OCI-LY7 (cell line): ENCODE measurements at regions not wholly inside any gene's neighbourhood (a gene's known extent, or its start where the extent isn't known, plus 50 kb on each side); places are given as distances from the start of the nearest gene placed in this dataset.
"Not testable (repeated sequence)": the region's sequence is repeated elsewhere in the genome, so short reads cannot be mapped to it uniquely, and the experiment has no call there.

Experiments
- BruUV-seq: library from RNA; stranded (reverse); fragments of 400-500 nt; replicated peaks from 2 replicates; lab custom pipeline; 2021; lab: Mats Ljungman, UMichigan
- CTCF ChIA-PET: fragments of 300-600 bp; sonication (Branson Sonifier 250); formaldehyde crosslinking; loops from one replicate; lab custom pipeline; 2022; ENCODE audit warnings: antibody characterized with exemption; ENCODE audit not compliant: unreplicated experiment; lab: Charles Lee
- POLR2A ChIA-PET: fragments of 300-600 bp; sonication (Branson Sonifier 250); formaldehyde crosslinking; loops from one replicate; lab custom pipeline; 2022; ENCODE audit warnings: antibody characterized with exemption; lab: Charles Lee
- DNase-seq: peaks from one replicate; pipeline ENCODE4 v3.0.0-alpha.2; 2015; ENCODE audit warnings: low spot score
- H2AFZ ChIP-seq: fragments of 200-600 bp; sonication (generic), shearing (Covaris generic); 2 replicates; pipeline ENCODE4 v1.6.1; 2014; ENCODE audit warnings: mild to moderate bottlenecking, antibody characterized with exemption, low read length, moderate library complexity
- H3K27ac ChIP-seq: fragments of 200-600 bp; sonication (generic); 2 replicates; pipeline ENCODE4 v1.5.1; 2014; ENCODE audit warnings: mixed run types, low read depth, mild to moderate bottlenecking, moderate library complexity, low read length, inconsistent platforms; ENCODE audit not compliant: poor library complexity, severe bottlenecking
- H3K36me3 ChIP-seq: fragments of 200-600 bp; sonication (generic); 2 replicates; pipeline ENCODE4 v1.6.1; 2014; ENCODE audit warnings: mild to moderate bottlenecking, antibody characterized with exemption, low read length, moderate library complexity, mixed read lengths; ENCODE audit not compliant: insufficient read depth
- H3K4me1 ChIP-seq: fragments of 200-600 bp; sonication (generic); 2 replicates; pipeline ENCODE4 v1.5.1; 2014; ENCODE audit warnings: mild to moderate bottlenecking, low read length; ENCODE audit not compliant: insufficient read depth, poor library complexity, severe bottlenecking
- H3K4me2 ChIP-seq: fragments of 200-600 bp; sonication (generic); 2 replicates; pipeline ENCODE4 v1.6.1; 2014; ENCODE audit warnings: mild to moderate bottlenecking, low read length
- H3K4me3 ChIP-seq: fragments of 200-600 bp; sonication (generic); 2 replicates; pipeline ENCODE4 v1.5.1; 2014; ENCODE audit warnings: mild to moderate bottlenecking, low read depth, low read length; ENCODE audit not compliant: poor library complexity, severe bottlenecking
- H3K79me2 ChIP-seq: fragments of 200-600 bp; sonication (generic); 2 replicates; pipeline ENCODE4 v1.6.1; 2016; ENCODE audit warnings: low read depth, mild to moderate bottlenecking, low read length, moderate library complexity, mixed read lengths; ENCODE audit not compliant: insufficient read depth
- H3K9me2 ChIP-seq: fragments of 200-600 bp; sonication (generic); 2 replicates; pipeline ENCODE4 v1.6.1; 2016; ENCODE audit warnings: mild to moderate bottlenecking, low read length, mixed read lengths; ENCODE audit not compliant: insufficient read depth
- H3K9me3 ChIP-seq: fragments of 200-600 bp; sonication (generic); 2 replicates; pipeline ENCODE4 v1.6.1; 2014; ENCODE audit warnings: mild to moderate bottlenecking, mixed run types, low read length, mixed read lengths
- H4K20me1 ChIP-seq: fragments of 200-600 bp; sonication (generic); 2 replicates; pipeline ENCODE4 v1.6.1; 2014; ENCODE audit warnings: mild to moderate bottlenecking, antibody characterized with exemption, low read length, moderate library complexity, mixed read lengths; ENCODE audit not compliant: insufficient read depth
- EZH2phosphoT487 ChIP-seq: fragments of 200-600 bp; sonication (generic); IDR thresholded peaks from 2 replicates; pipeline ENCODE4 v1.6.1; 2018; ENCODE audit warnings: low read depth, borderline replicate concordance, mild to moderate bottlenecking, mixed run types, antibody characterized with exemption, low read length, moderate library complexity, mixed read lengths
- intact Hi-C: fragments of 100-400 bp; cut with micrococcal nuclease; formaldehyde crosslinking; loops from one replicate; pipeline ENCODE4 v1.10.0; 2022; ENCODE audit not compliant: unreplicated experiment
- TF ChIP-seq, protein P1 (sequence below): fragments of 200-600 bp; sonication (generic); conservative IDR thresholded peaks from 2 replicates; pipeline ENCODE4 v1.5.1; 2014; ENCODE audit warnings: mild to moderate bottlenecking, antibody characterized with exemption, low read length, moderate library complexity, mixed read lengths

DNA sequence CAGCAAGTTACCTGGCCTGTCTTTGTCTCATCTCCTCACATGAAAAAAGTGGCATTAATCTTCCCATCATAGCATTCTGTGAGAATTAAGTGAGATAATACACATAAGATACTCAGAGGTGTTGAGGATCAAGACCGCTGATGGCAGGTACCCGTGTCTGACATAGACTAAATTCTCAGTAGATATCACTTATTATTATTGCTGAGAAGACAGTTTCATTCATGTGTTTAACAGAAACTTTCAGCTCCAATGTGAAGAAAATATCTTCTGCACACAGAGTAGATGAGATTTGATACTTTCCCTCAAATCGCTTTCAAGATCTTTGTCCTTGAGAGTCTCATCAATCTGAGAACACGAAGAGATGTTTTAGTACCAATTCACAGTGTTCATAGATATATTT, 809.4 kb downstream of the TSN start:
- POLR2A ChIA-PET = interaction anchor here (0.6 kb wide), 1 partner anchor 37 kb away, joined by 3 read pairs; no protein-coding TSS in a partner anchor
- no peaks in the 10 kb centered on the region for H3K9me3 ChIP-seq
- no peak for TF ChIP-seq EZH2phosphoT487
- TF ChIP-seq, protein P1, sequence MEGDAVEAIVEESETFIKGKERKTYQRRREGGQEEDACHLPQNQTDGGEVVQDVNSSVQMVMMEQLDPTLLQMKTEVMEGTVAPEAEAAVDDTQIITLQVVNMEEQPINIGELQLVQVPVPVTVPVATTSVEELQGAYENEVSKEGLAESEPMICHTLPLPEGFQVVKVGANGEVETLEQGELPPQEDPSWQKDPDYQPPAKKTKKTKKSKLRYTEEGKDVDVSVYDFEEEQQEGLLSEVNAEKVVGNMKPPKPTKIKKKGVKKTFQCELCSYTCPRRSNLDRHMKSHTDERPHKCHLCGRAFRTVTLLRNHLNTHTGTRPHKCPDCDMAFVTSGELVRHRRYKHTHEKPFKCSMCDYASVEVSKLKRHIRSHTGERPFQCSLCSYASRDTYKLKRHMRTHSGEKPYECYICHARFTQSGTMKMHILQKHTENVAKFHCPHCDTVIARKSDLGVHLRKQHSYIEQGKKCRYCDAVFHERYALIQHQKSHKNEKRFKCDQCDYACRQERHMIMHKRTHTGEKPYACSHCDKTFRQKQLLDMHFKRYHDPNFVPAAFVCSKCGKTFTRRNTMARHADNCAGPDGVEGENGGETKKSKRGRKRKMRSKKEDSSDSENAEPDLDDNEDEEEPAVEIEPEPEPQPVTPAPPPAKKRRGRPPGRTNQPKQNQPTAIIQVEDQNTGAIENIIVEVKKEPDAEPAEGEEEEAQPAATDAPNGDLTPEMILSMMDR = no peak
- no peaks in the 10 kb centered on the region for H3K9me2 ChIP-seq
- intact Hi-C loops = no loop called here
- no peaks in the 10 kb centered on the region for H4K20me1 ChIP-seq
- no peak for DNase-seq
- H3K4me3 ChIP-seq = no peak overlapping the region
- H3K79me2 ChIP-seq = no peaks in the 10 kb centered on the region
- BruUV-seq = no TSS peak
- H3K4me2 ChIP-seq = no peak overlapping the region
- no peak overlapping the region for H3K27ac ChIP-seq
- CTCF ChIA-PET = no interaction called here
- no peaks in the 10 kb centered on the region for H3K4me1 ChIP-seq
- H2AFZ ChIP-seq = no peak overlapping the region
- H3K36me3 ChIP-seq = no peaks in the 10 kb centered on the region

DNA sequence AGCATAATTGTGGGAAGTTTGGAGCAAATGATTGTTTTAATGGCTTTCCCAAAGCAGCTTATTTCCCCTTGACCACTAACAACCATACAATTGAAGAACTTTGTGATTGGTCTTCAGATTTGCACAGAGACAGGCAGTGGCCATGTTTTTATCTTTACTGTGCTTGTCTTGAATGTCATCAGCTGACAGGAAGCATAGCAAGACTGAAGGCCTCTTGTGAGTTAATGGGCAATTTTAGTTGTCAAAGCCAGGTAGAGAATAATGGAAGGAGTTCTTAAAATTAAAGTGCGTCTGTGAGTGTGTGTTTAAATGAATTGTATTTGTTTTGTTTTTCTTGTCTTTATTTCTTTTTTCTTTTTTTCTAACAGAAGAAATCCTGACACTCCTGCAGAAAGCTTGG, 809.9 kb downstream of the TSN start:
- Histone ChIP-seq H3K4me2 (no peak overlapping the region), H3K4me1 (no peaks in the 10 kb centered on the region), H3K9me3 (no peaks in the 10 kb centered on the region), H3K9me2 (no peaks in the 10 kb centered on the region), H2AFZ (no peak overlapping the region), H3K27ac (no peak overlapping the region), H3K79me2 (no peaks in the 10 kb centered on the region), H3K36me3 (no peaks in the 10 kb centered on the region), H3K4me3 (no peak overlapping the region), H4K20me1 (no peaks in the 10 kb centered on the region)
- ChIA-PET CTCF (no interaction called here), POLR2A (no interaction called here)
- no peak for DNase-seq
- BruUV-seq = no TSS peak
- TF ChIP-seq, protein P1 = no peak
- no peak for TF ChIP-seq EZH2phosphoT487
- intact Hi-C loops = no loop called here

DNA sequence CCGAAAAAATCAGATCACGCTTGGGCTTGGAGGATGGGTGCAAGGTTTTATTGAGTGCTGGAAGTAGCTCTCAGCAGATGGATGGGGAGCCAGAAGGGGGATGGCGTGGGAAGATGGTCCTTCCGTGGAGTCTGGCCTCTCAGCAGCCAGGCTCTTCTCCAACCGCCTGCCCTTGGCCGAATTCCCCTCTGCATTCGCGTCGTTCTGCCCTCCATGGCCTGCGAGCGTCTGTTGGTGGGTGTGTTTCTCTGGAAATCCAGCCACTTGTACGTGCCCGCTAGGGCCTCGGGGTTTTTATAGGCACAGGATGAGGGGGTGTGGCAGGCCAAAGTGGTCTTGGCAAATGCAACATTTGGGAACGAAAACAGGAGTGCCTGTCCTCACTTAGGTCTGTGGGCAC, 815.2 kb downstream of the TSN start:
- Histone ChIP-seq H3K4me3 (no peak overlapping the region), H3K36me3 (no peaks in the 10 kb centered on the region), H3K9me2 (no peaks in the 10 kb centered on the region), H3K4me1 (no peaks in the 10 kb centered on the region), H4K20me1 (no peaks in the 10 kb centered on the region), H3K9me3 (no peaks in the 10 kb centered on the region), H2AFZ (no peak overlapping the region), H3K4me2 (no peak overlapping the region), H3K79me2 (no peaks in the 10 kb centered on the region), H3K27ac (no peak overlapping the region)
- DNase-seq = no peak
- BruUV-seq = no TSS peak
- intact Hi-C loops = no loop called here
- POLR2A ChIA-PET = no interaction called here
- TF ChIP-seq, protein P1 = no peak
- TF ChIP-seq EZH2phosphoT487 = no peak
- CTCF ChIA-PET = no interaction called here

DNA sequence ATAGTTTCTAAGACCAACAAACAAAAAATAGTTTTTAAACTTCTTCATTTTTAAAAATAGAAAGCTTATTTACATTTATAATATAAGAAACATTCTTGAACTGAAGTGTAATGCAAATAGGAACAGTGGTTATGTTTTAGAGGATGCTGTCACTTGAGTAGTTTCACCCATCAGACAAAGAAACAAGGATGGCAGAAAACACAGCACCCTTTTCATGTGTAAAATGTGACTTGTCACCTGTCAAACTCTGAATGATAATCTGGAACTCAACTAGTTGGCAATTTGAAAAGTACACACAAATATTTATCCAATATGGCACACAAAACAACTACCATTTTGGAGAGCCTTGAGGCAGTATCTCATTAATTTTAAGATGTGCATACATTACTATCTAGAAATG, 816.0 kb downstream of the TSN start:
- BruUV-seq, H4K20me1 ChIP-seq, DNase-seq, H3K9me2 ChIP-seq, CTCF ChIA-PET, H2AFZ ChIP-seq, H3K79me2 ChIP-seq, H3K36me3 ChIP-seq, H3K4me3 ChIP-seq, POLR2A ChIA-PET, intact Hi-C loops, H3K4me1 ChIP-seq, H3K4me2 ChIP-seq, H3K27ac ChIP-seq, H3K9me3 ChIP-seq: not testable (repeated sequence)
